DOHH2 (cell line): ENCODE measurements at regions not wholly inside any gene's neighbourhood (a gene's known extent, or its start where the extent isn't known, plus 50 kb on each side); places are given as distances from the start of the nearest gene placed in this dataset.

Experiments used
- H3F3A ChIP-seq: fragments of 200-600 bp; sonication (generic), shearing (Covaris generic); 2 replicates; pipeline ENCODE4 v1.6.0; 2016; ENCODE audit warnings: antibody characterized with exemption, mild to moderate bottlenecking; ENCODE audit not compliant: control insufficient read depth, insufficient read depth
- H3K27ac ChIP-seq: fragments of 200-600 bp; sonication (generic); 2 replicates; pipeline ENCODE4 v1.5.1; 2014; ENCODE audit warnings: low read depth, mild to moderate bottlenecking, low read length, moderate library complexity
- H3K27me3 ChIP-seq: fragments of 200-600 bp; sonication (generic); 2 replicates; pipeline ENCODE4 v1.6.1; 2014; ENCODE audit warnings: mild to moderate bottlenecking, low read length, mixed read lengths; ENCODE audit not compliant: control insufficient read depth
- H3K36me3 ChIP-seq: fragments of 200-600 bp; sonication (generic); 2 replicates; pipeline ENCODE4 v1.6.1; 2014; ENCODE audit warnings: mild to moderate bottlenecking, low read length, moderate library complexity, mixed read lengths; ENCODE audit not compliant: control insufficient read depth
- H3K4me1 ChIP-seq: fragments of 200-600 bp; sonication (generic); 2 replicates; pipeline ENCODE4 v1.6.1; 2014; ENCODE audit warnings: mild to moderate bottlenecking, low read length, mixed read lengths; ENCODE audit not compliant: control insufficient read depth
- H3K4me2 ChIP-seq: fragments of 200-600 bp; sonication (generic); 2 replicates; pipeline ENCODE4 v1.6.0; 2014; ENCODE audit warnings: mild to moderate bottlenecking, low read length, moderate library complexity
- H3K4me3 ChIP-seq: fragments of 200-600 bp; sonication (generic); 2 replicates; pipeline ENCODE4 v1.5.1; 2014; ENCODE audit warnings: mild to moderate bottlenecking, low read length, mixed read lengths
- H3K79me2 ChIP-seq: fragments of 200-600 bp; sonication (generic); 2 replicates; pipeline ENCODE4 v1.6.1; 2014; ENCODE audit warnings: mild to moderate bottlenecking, low read length, mixed read lengths; ENCODE audit not compliant: control insufficient read depth
- H3K9me2 ChIP-seq: fragments of 200-600 bp; sonication (generic); replicated peaks from 2 replicates; pipeline ENCODE4 v1.6.1; 2014; ENCODE audit warnings: mild to moderate bottlenecking, low read length, mixed read lengths; ENCODE audit not compliant: control insufficient read depth
- H3K9me3 ChIP-seq: fragments of 200-600 bp; sonication (generic); 2 replicates; pipeline ENCODE4 v1.6.1; 2014; ENCODE audit warnings: antibody characterized with exemption, low read length, mixed read lengths; ENCODE audit not compliant: control insufficient read depth, insufficient read depth
- H4K20me1 ChIP-seq: fragments of 200-600 bp; sonication (generic); 2 replicates; pipeline ENCODE4 v1.6.0; 2014; ENCODE audit warnings: low read depth, mild to moderate bottlenecking, antibody characterized with exemption, low read length, moderate library complexity; ENCODE audit not compliant: control insufficient read depth, insufficient read depth
- CTCF ChIP-seq: fragments of 200-600 bp; sonication (generic); IDR thresholded peaks from one replicate; pipeline ENCODE4 v1.5.1; 2014; ENCODE audit warnings: antibody characterized with exemption, mild to moderate bottlenecking, low read depth, low read length; ENCODE audit not compliant: poor library complexity, severe bottlenecking
- EZH2phosphoT487 ChIP-seq: fragments of 200-600 bp; sonication (generic); IDR thresholded peaks from 2 replicates; pipeline ENCODE4 v1.6.1; 2017; ENCODE audit warnings: borderline replicate concordance, mild to moderate bottlenecking, antibody characterized with exemption, low read length, moderate library complexity, mixed read lengths

- Histone ChIP-seq H3K27me3 (no peaks in the 10 kb centered on the region), H3K4me2 (no peak overlapping the region), H3K79me2 (no peaks in the 10 kb centered on the region)
Observed at GRCh38 chr1:188424176-188424575, 1595.4 kb downstream of the PLA2G4A start.

GRCh38 chr1:188425687-188426086 lies 1596.9 kb downstream of the PLA2G4A start:
- no peak overlapping the region for H3K4me2 ChIP-seq
- H3F3A ChIP-seq = no peaks in the 10 kb centered on the region
- no peaks in the 10 kb centered on the region for H3K9me2 ChIP-seq
- TF ChIP-seq EZH2phosphoT487 = no peak
- no peak for TF ChIP-seq CTCF
- H3K9me3 ChIP-seq = no peaks in the 10 kb centered on the region
- no peaks in the 10 kb centered on the region for H3K27me3 ChIP-seq
- no peaks in the 10 kb centered on the region for H3K36me3 ChIP-seq
- H3K4me3 ChIP-seq = no peak overlapping the region
- H3K4me1 ChIP-seq = no peaks in the 10 kb centered on the region
- H3K27ac ChIP-seq = no peak overlapping the region
- H3K79me2 ChIP-seq = no peaks in the 10 kb centered on the region
- H4K20me1 ChIP-seq = no peaks in the 10 kb centered on the region

More at GRCh38 chr1:188424176-188424575, 1595.4 kb downstream of the PLA2G4A start:
- Histone ChIP-seq H3F3A (no peaks in the 10 kb centered on the region), H3K27ac (no peak overlapping the region), H4K20me1 (no peaks in the 10 kb centered on the region), H3K4me3 (no peak overlapping the region), H3K4me1 (no peaks in the 10 kb centered on the region), H3K9me2 (no peaks in the 10 kb centered on the region), H3K36me3 (no peaks in the 10 kb centered on the region), H3K9me3 (no peaks in the 10 kb centered on the region)
- TF ChIP-seq EZH2phosphoT487 = no peak
- no peak for TF ChIP-seq CTCF

GRCh38 chr1:188426561-188426960 lies 1597.8 kb downstream of the PLA2G4A start:
- Histone ChIP-seq H3K27ac (no peak overlapping the region), H3K36me3 (no peaks in the 10 kb centered on the region), H3K9me2 (no peaks in the 10 kb centered on the region), H3K27me3 (no peaks in the 10 kb centered on the region), H3K79me2 (no peaks in the 10 kb centered on the region), H4K20me1 (no peaks in the 10 kb centered on the region), H3F3A (no peaks in the 10 kb centered on the region), H3K9me3 (no peaks in the 10 kb centered on the region), H3K4me1 (no peaks in the 10 kb centered on the region), H3K4me2 (no peak overlapping the region), H3K4me3 (no peak overlapping the region)
- TF ChIP-seq EZH2phosphoT487 = no peak
- TF ChIP-seq CTCF = no peak

GRCh38 chr1:188427642-188428041 lies 1598.9 kb downstream of the PLA2G4A start:
- H3K27me3 ChIP-seq = no peaks in the 10 kb centered on the region
- no peaks in the 10 kb centered on the region for H3F3A ChIP-seq
- no peaks in the 10 kb centered on the region for H3K79me2 ChIP-seq
- TF ChIP-seq EZH2phosphoT487 (no peak), CTCF (no peak)
- H3K4me3 ChIP-seq = no peak overlapping the region
- H4K20me1 ChIP-seq = no peaks in the 10 kb centered on the region
- H3K9me3 ChIP-seq = no peaks in the 10 kb centered on the region
- no peaks in the 10 kb centered on the region for H3K36me3 ChIP-seq
- no peaks in the 10 kb centered on the region for H3K9me2 ChIP-seq
- H3K4me2 ChIP-seq = no peak overlapping the region
- no peaks in the 10 kb centered on the region for H3K4me1 ChIP-seq
- H3K27ac ChIP-seq = no peak overlapping the region
